ENCODE measurements at regions not wholly inside any gene's neighbourhood (a gene's known extent, or its start where the extent isn't known, plus 50 kb on each side); places are given as distances from the start of the nearest gene placed in this dataset.

- no peaks in the 10 kb centered on the region for H3K27me3 ChIP-seq (ENCODE audit: insufficient read depth, insufficient read length)
- H3K9ac ChIP-seq (ENCODE audit: insufficient read length, low read depth): no peak overlapping the region
- no peaks in the 10 kb centered on the region for H3K9me3 ChIP-seq (ENCODE audit: insufficient read depth, low read length)
- H3K4me3 ChIP-seq (ENCODE audit: insufficient read length, low read depth): no peak overlapping the region
- no peaks in the 10 kb centered on the region for H3K4me1 ChIP-seq (ENCODE audit: insufficient read depth, insufficient read length)
- no peak for DNase-seq (ENCODE audit: low read depth, low spot score)
- no peak for TF ChIP-seq YY1 (IDR thresholded peaks at IDR 0.05; ENCODE audit: insufficient read depth, insufficient read length)
- no peaks in the 10 kb centered on the region for H3K36me3 ChIP-seq (ENCODE audit: insufficient read depth, insufficient read length, low read length)
These were observed 123.7 kb upstream of the CLSTN2 start for GRCh38 chr3:139811331-139811730.

GRCh38 chr3:139808201-139808600 is 126.8 kb upstream of the CLSTN2 start:
- H3K27me3 ChIP-seq (ENCODE audit: insufficient read depth, insufficient read length): no peaks in the 10 kb centered on the region
- H3K36me3 ChIP-seq (ENCODE audit: insufficient read depth, insufficient read length, low read length): no peaks in the 10 kb centered on the region
- no peak overlapping the region for H3K9ac ChIP-seq (ENCODE audit: insufficient read length, low read depth)
- TF ChIP-seq YY1 (IDR thresholded peaks at IDR 0.05; ENCODE audit: insufficient read depth, insufficient read length) (no peak), ZNF274 (IDR thresholded peaks at IDR 0.05; ENCODE audit: low read depth, low read length) (no peak), SUZ12 (IDR thresholded peaks at IDR 0.05; ENCODE audit: extremely low read depth, insufficient read depth, insufficient read length) (no peak)
- no peak overlapping the region for H3K4me3 ChIP-seq (ENCODE audit: insufficient read length, low read depth)
- no peak for DNase-seq (ENCODE audit: low read depth, low spot score)
- no peaks in the 10 kb centered on the region for H3K4me1 ChIP-seq (ENCODE audit: insufficient read depth, insufficient read length)
- H3K9me3 ChIP-seq (ENCODE audit: insufficient read depth, low read length): 0 out of 2 replicates have a peak, but pooled peaks cover 2% of the 10 kb centered on the region

GRCh38 chr3:139803294-139803693 is 125.5 kb upstream of the NMNAT3 start:
- no peak for TF ChIP-seq YY1 (IDR thresholded peaks at IDR 0.05; ENCODE audit: insufficient read depth, insufficient read length)
- no peak for TF ChIP-seq SUZ12 (IDR thresholded peaks at IDR 0.05; ENCODE audit: extremely low read depth, insufficient read depth, insufficient read length)
- no peak for TF ChIP-seq ZNF274 (IDR thresholded peaks at IDR 0.05; ENCODE audit: low read depth, low read length)

GRCh38 chr3:139797724-139798343 is 120.1 kb upstream of the NMNAT3 start:
- Histone ChIP-seq H3K36me3 (ENCODE audit: insufficient read depth, insufficient read length, low read length) (no peaks in the 10 kb centered on the region), H3K4me3 (ENCODE audit: insufficient read length, low read depth) (no peak overlapping the region), H3K27me3 (ENCODE audit: insufficient read depth, insufficient read length) (no peaks in the 10 kb centered on the region), H3K9ac (ENCODE audit: insufficient read length, low read depth) (no peak overlapping the region), H3K9me3 (ENCODE audit: insufficient read depth, low read length) (no peaks in the 10 kb centered on the region; the same call in 1 of the 2 replicates), H3K4me1 (ENCODE audit: insufficient read depth, insufficient read length) (no peaks in the 10 kb centered on the region)
- DNase-seq (ENCODE audit: low read depth, low spot score): peak; percentile 50
- no peak for TF ChIP-seq SUZ12 (IDR thresholded peaks at IDR 0.05; ENCODE audit: extremely low read depth, insufficient read depth, insufficient read length)
- no peak for TF ChIP-seq YY1 (IDR thresholded peaks at IDR 0.05; ENCODE audit: insufficient read depth, insufficient read length)
- no peak for TF ChIP-seq ZNF274 (IDR thresholded peaks at IDR 0.05; ENCODE audit: low read depth, low read length)

More at GRCh38 chr3:139803294-139803693, 125.5 kb upstream of the NMNAT3 start:
- DNase-seq (ENCODE audit: low read depth, low spot score): no peak
- Histone ChIP-seq H3K9me3 (ENCODE audit: insufficient read depth, low read length) (peaks cover 5% of the 10 kb centered on the region; the same call in 1 of the 2 replicates), H3K27me3 (ENCODE audit: insufficient read depth, insufficient read length) (no peaks in the 10 kb centered on the region), H3K9ac (ENCODE audit: insufficient read length, low read depth) (no peak overlapping the region), H3K4me1 (ENCODE audit: insufficient read depth, insufficient read length) (no peaks in the 10 kb centered on the region), H3K36me3 (ENCODE audit: insufficient read depth, insufficient read length, low read length) (no peaks in the 10 kb centered on the region), H3K4me3 (ENCODE audit: insufficient read length, low read depth) (no peak overlapping the region)

- H3K27me3 ChIP-seq (ENCODE audit: insufficient read depth, insufficient read length): no peaks in the 10 kb centered on the region
- no peak overlapping the region for H3K9ac ChIP-seq (ENCODE audit: insufficient read length, low read depth)
- no peak overlapping the region for H3K4me3 ChIP-seq (ENCODE audit: insufficient read length, low read depth)
- DNase-seq (ENCODE audit: low read depth, low spot score): no peak
- no peaks in the 10 kb centered on the region for H3K36me3 ChIP-seq (ENCODE audit: insufficient read depth, insufficient read length, low read length)
- H3K9me3 ChIP-seq (ENCODE audit: insufficient read depth, low read length): no peaks in the 10 kb centered on the region
- TF ChIP-seq YY1 (IDR thresholded peaks at IDR 0.05; ENCODE audit: insufficient read depth, insufficient read length) (no peak), SUZ12 (IDR thresholded peaks at IDR 0.05; ENCODE audit: extremely low read depth, insufficient read depth, insufficient read length) (no peak), ZNF274 (IDR thresholded peaks at IDR 0.05; ENCODE audit: low read depth, low read length) (no peak)
- no peaks in the 10 kb centered on the region for H3K4me1 ChIP-seq (ENCODE audit: insufficient read depth, insufficient read length)
These were observed 116.9 kb upstream of the NMNAT3 start for GRCh38 chr3:139794469-139795265.

- H3K9me3 ChIP-seq (ENCODE audit: insufficient read depth, low read length): no peaks in the 10 kb centered on the region
- H3K27me3 ChIP-seq (ENCODE audit: insufficient read depth, insufficient read length): no peaks in the 10 kb centered on the region
- DNase-seq (ENCODE audit: low read depth, low spot score): no peak
- no peaks in the 10 kb centered on the region for H3K4me1 ChIP-seq (ENCODE audit: insufficient read depth, insufficient read length)
- H3K9ac ChIP-seq (ENCODE audit: insufficient read length, low read depth): no peak overlapping the region
- H3K36me3 ChIP-seq (ENCODE audit: insufficient read depth, insufficient read length, low read length): no peaks in the 10 kb centered on the region
- TF ChIP-seq ZNF274 (IDR thresholded peaks at IDR 0.05; ENCODE audit: low read depth, low read length) (no peak), YY1 (IDR thresholded peaks at IDR 0.05; ENCODE audit: insufficient read depth, insufficient read length) (no peak)
- H3K4me3 ChIP-seq (ENCODE audit: insufficient read length, low read depth): no peak overlapping the region
These were observed 115.6 kb upstream of the NMNAT3 start for GRCh38 chr3:139793408-139793807.

GRCh38 chr3:139780593-139780992 is 102.8 kb upstream of the NMNAT3 start:
- H3K9ac ChIP-seq (ENCODE audit: insufficient read length, low read depth): no peak overlapping the region
- no peak overlapping the region for H3K4me3 ChIP-seq (ENCODE audit: insufficient read length, low read depth)
- no peak for DNase-seq (ENCODE audit: low read depth, low spot score)
- TF ChIP-seq ZNF274 (IDR thresholded peaks at IDR 0.05; ENCODE audit: low read depth, low read length) (no peak), SUZ12 (IDR thresholded peaks at IDR 0.05; ENCODE audit: extremely low read depth, insufficient read depth, insufficient read length) (no peak), YY1 (IDR thresholded peaks at IDR 0.05; ENCODE audit: insufficient read depth, insufficient read length) (no peak)
- H3K4me1 ChIP-seq (ENCODE audit: insufficient read depth, insufficient read length): no peaks in the 10 kb centered on the region
- no peaks in the 10 kb centered on the region for H3K27me3 ChIP-seq (ENCODE audit: insufficient read depth, insufficient read length)
- no peaks in the 10 kb centered on the region for H3K36me3 ChIP-seq (ENCODE audit: insufficient read depth, insufficient read length, low read length)
- H3K9me3 ChIP-seq (ENCODE audit: insufficient read depth, low read length): no peaks in the 10 kb centered on the region

Data from NT2/D1 (cell line).